BLaER1 (cell line): ENCODE measurements at regions not wholly inside any gene's neighbourhood (a gene's known extent, or its start where the extent isn't known, plus 50 kb on each side); places are given as distances from the start of the nearest gene placed in this dataset.

ENCODE experiments used
- H3K27ac ChIP-seq: shearing (Covaris generic); formaldehyde crosslinking; 2 replicates; pipeline ENCODE4 v1.8.1; 2022
- H3K27me3 ChIP-seq: shearing (Covaris generic); formaldehyde crosslinking; 2 replicates; pipeline ENCODE4 v1.8.1; 2022
- H3K36me3 ChIP-seq: shearing (Covaris generic); formaldehyde crosslinking; 2 replicates; pipeline ENCODE4 v1.8.1; 2022
- H3K4me1 ChIP-seq: shearing (Covaris generic); formaldehyde crosslinking; 2 replicates; pipeline ENCODE4 v1.8.1; 2022
- H3K4me2 ChIP-seq: shearing (Covaris generic); formaldehyde crosslinking; 2 replicates; pipeline ENCODE4 v1.8.1; 2022
- H3K4me3 ChIP-seq: shearing (Covaris generic); formaldehyde crosslinking; 2 replicates; pipeline ENCODE4 v1.8.1; 2022
- H3K9ac ChIP-seq: shearing (Covaris generic); formaldehyde crosslinking; 2 replicates; pipeline ENCODE4 v1.8.1; 2022
- H3K9me3 ChIP-seq: shearing (Covaris generic); formaldehyde crosslinking; 2 replicates; pipeline ENCODE4 v1.8.1; 2022
- H4K20me1 ChIP-seq: shearing (Covaris generic); formaldehyde crosslinking; 2 replicates; pipeline ENCODE4 v1.8.1; 2022
- Cebpa-rat ChIP-seq: shearing (Covaris generic); IDR thresholded peaks from 2 replicates; pipeline ENCODE4 v1.8.1; 2022

- Histone ChIP-seq H3K27ac (no peak overlapping the region), H3K4me1 (peaks cover 31% of the 10 kb centered on the region), H3K27me3 (no peaks in the 10 kb centered on the region), H3K4me3 (no peak overlapping the region), H3K9ac (no peak overlapping the region), H4K20me1 (no peaks in the 10 kb centered on the region), H3K9me3 (no peaks in the 10 kb centered on the region), H3K36me3 (no peaks in the 10 kb centered on the region), H3K4me2 (no peak overlapping the region)
- TF ChIP-seq Cebpa-rat = no peak
These were observed 97.0 kb upstream of the PTPRM start for GRCh38 chr18:7470101-7470500.

- Histone ChIP-seq H3K27me3 (no peaks in the 10 kb centered on the region), H3K27ac (no peak overlapping the region), H3K4me2 (no peak overlapping the region), H3K4me1 (peaks cover 31% of the 10 kb centered on the region), H3K36me3 (no peaks in the 10 kb centered on the region), H4K20me1 (no peaks in the 10 kb centered on the region), H3K9me3 (no peaks in the 10 kb centered on the region), H3K9ac (no peak overlapping the region), H3K4me3 (no peak overlapping the region)
- TF ChIP-seq Cebpa-rat = no peak
These were observed 96.6 kb upstream of the PTPRM start for GRCh38 chr18:7470503-7470902.

DNA sequence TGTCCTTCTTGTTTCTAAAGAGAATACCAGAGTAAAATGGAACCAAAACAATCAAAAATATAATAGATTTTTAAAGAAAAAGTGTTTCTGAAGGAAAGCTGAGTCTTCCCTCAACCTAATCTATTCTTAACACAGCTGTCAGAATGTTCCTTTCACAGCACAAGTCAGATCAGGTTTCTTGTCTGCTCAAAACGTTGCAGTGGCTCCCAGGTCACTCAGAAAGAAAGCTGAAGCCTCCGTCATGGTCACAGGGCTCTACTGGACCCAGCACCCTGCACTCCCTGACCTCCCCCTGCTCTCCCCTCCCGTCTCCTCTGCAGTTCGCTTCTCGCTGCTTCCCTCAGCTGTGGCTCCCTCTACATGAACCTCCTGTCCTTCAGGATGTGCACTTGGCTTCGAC is 90.7 kb upstream of the PTPRM start:
- H3K9ac ChIP-seq = no peak overlapping the region
- H3K27me3 ChIP-seq = no peaks in the 10 kb centered on the region
- no peaks in the 10 kb centered on the region for H3K4me1 ChIP-seq
- no peaks in the 10 kb centered on the region for H3K9me3 ChIP-seq
- H3K4me2 ChIP-seq = no peak overlapping the region
- no peak for TF ChIP-seq Cebpa-rat
- no peaks in the 10 kb centered on the region for H3K36me3 ChIP-seq
- no peaks in the 10 kb centered on the region for H4K20me1 ChIP-seq
- H3K27ac ChIP-seq = no peak overlapping the region
- no peak overlapping the region for H3K4me3 ChIP-seq

- TF ChIP-seq Cebpa-rat = no peak
- no peaks in the 10 kb centered on the region for H4K20me1 ChIP-seq
- no peaks in the 10 kb centered on the region for H3K27me3 ChIP-seq
- H3K4me3 ChIP-seq = no peak overlapping the region
- H3K27ac ChIP-seq = no peak overlapping the region
- no peak overlapping the region for H3K9ac ChIP-seq
- no peak overlapping the region for H3K4me2 ChIP-seq
- peaks cover 8% of the 10 kb centered on the region for H3K4me1 ChIP-seq
- H3K9me3 ChIP-seq = no peaks in the 10 kb centered on the region
- H3K36me3 ChIP-seq = no peaks in the 10 kb centered on the region
These were observed 87.4 kb upstream of the PTPRM start for GRCh38 chr18:7479756-7480155.

- no peaks in the 10 kb centered on the region for H3K27me3 ChIP-seq
- no peaks in the 10 kb centered on the region for H3K36me3 ChIP-seq
- H3K4me1 ChIP-seq = peaks cover 19% of the 10 kb centered on the region
- H3K4me2 ChIP-seq = no peak overlapping the region
- H3K27ac ChIP-seq = no peak overlapping the region
- H3K4me3 ChIP-seq = no peak overlapping the region
- no peaks in the 10 kb centered on the region for H3K9me3 ChIP-seq
- H4K20me1 ChIP-seq = no peaks in the 10 kb centered on the region
- H3K9ac ChIP-seq = no peak overlapping the region
- no peak for TF ChIP-seq Cebpa-rat
These were observed 86.2 kb upstream of the PTPRM start for GRCh38 chr18:7480879-7481278.

DNA sequence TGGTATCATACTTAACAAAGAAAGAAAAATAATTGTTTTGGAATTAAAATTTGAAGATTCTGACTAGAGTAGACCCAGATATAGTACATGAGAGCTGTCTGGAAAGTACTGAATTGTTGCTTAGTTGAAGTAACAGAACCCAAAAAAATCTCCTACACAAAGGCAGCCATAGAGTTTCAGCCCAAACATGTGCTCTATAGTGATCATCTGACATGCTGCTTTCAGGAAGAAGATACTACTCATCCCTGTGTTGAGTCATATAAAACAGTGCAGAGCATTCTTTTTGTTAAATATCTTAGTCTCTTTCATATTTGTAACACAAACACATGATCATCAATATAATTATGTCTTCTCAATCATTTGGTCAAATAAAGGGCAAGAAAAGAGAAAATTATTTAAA is 84.8 kb upstream of the PTPRM start:
- Histone ChIP-seq H3K9ac (no peak overlapping the region), H3K27ac (no peak overlapping the region), H3K4me3 (no peak overlapping the region), H3K9me3 (no peaks in the 10 kb centered on the region), H3K36me3 (no peaks in the 10 kb centered on the region), H4K20me1 (no peaks in the 10 kb centered on the region), H3K27me3 (no peaks in the 10 kb centered on the region), H3K4me2 (no peak overlapping the region), H3K4me1 (peaks cover 20% of the 10 kb centered on the region)
- TF ChIP-seq Cebpa-rat = no peak

DNA sequence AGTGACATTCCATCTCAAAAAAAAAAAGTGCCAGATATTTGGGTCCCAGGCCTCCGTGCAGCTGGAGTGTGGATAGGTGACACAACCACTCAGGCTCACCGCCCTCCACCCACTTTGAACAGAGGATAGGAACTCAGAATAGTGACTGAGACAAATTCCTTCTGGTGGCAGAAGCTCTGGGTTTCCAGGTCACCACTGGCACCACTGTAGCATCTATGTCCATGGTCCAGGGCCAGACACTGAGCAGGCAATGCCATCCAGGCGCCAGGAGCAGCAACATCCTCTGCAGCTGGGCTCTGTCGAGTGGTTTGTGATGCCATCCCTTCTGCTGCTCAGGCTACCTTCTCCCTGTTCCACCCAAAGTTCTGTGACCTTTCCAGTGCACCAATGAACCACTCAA is 81.5 kb upstream of the PTPRM start:
- Histone ChIP-seq H3K4me3 (no peak overlapping the region), H3K9ac (no peak overlapping the region), H3K36me3 (no peaks in the 10 kb centered on the region), H3K27me3 (no peaks in the 10 kb centered on the region), H3K4me2 (peak overlapping the region; percentile 39), H3K27ac (no peak overlapping the region), H3K4me1 (peaks cover 20% of the 10 kb centered on the region), H4K20me1 (no peaks in the 10 kb centered on the region), H3K9me3 (no peaks in the 10 kb centered on the region)
- no peak for TF ChIP-seq Cebpa-rat

DNA sequence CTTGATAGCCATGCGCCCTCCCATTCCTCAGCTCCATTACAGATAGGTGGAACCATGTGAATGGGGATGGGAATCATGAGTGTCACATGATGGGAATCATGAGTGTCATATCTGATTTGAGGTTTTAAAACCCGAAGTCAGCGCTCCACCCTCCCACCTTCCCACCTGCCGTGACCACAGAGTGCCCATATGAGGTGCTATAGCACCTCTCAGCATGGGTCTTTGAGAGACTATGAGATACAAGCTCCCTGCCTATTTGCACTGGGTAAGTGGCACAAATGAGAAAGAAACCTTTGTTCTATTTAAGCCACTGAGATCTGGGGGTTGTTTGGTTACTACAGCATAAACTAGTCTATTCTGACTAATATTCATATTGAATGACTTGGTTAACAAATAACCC is 78.5 kb upstream of the PTPRM start:
- Histone ChIP-seq H3K4me3 (no peak overlapping the region), H3K27me3 (no peaks in the 10 kb centered on the region), H3K4me1 (peaks cover 20% of the 10 kb centered on the region), H3K4me2 (no peak overlapping the region), H3K9me3 (no peaks in the 10 kb centered on the region), H3K9ac (no peak overlapping the region), H3K36me3 (no peaks in the 10 kb centered on the region), H3K27ac (no peak overlapping the region), H4K20me1 (no peaks in the 10 kb centered on the region)
- TF ChIP-seq Cebpa-rat = no peak

GRCh38 chr18:7490104-7490503 is 77.0 kb upstream of the PTPRM start:
- no peak for TF ChIP-seq Cebpa-rat
- no peaks in the 10 kb centered on the region for H3K36me3 ChIP-seq
- H3K4me3 ChIP-seq = no peak overlapping the region
- H4K20me1 ChIP-seq = no peaks in the 10 kb centered on the region
- no peaks in the 10 kb centered on the region for H3K27me3 ChIP-seq
- no peak overlapping the region for H3K9ac ChIP-seq
- no peaks in the 10 kb centered on the region for H3K9me3 ChIP-seq
- peaks cover 9% of the 10 kb centered on the region for H3K4me1 ChIP-seq
- H3K4me2 ChIP-seq = no peak overlapping the region
- no peak overlapping the region for H3K27ac ChIP-seq

GRCh38 chr18:7492385-7492784 is 74.7 kb upstream of the PTPRM start:
- no peak overlapping the region for H3K4me3 ChIP-seq
- no peak overlapping the region for H3K9ac ChIP-seq
- H3K27me3 ChIP-seq = no peaks in the 10 kb centered on the region
- H4K20me1 ChIP-seq = no peaks in the 10 kb centered on the region
- no peaks in the 10 kb centered on the region for H3K9me3 ChIP-seq
- TF ChIP-seq Cebpa-rat = no peak
- H3K4me1 ChIP-seq = no peaks in the 10 kb centered on the region
- no peak overlapping the region for H3K4me2 ChIP-seq
- no peaks in the 10 kb centered on the region for H3K36me3 ChIP-seq
- H3K27ac ChIP-seq = no peak overlapping the region

DNA sequence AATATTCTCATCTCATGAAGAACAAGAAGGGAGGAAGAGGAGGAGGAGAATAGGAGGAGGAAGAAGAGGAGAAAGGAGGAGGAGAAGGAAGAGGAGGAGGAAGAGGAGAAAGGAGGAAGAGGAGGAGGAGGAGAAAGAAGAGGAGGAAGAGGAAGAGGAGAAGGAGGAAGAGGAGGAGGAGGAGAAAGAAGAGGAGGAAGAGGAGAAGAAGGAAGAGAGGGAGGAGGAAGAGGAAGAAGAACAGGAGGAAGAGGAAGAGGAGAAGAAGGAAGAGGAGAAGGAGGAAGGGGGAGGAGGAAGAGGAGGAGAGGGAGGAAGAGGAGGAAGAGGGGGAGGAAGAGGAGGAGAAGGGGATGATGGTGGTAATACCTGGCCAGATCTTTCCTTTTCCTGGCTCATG is 70.0 kb upstream of the PTPRM start:
- H3K9me3 ChIP-seq = no peaks in the 10 kb centered on the region
- no peaks in the 10 kb centered on the region for H4K20me1 ChIP-seq
- no peak overlapping the region for H3K4me3 ChIP-seq
- no peaks in the 10 kb centered on the region for H3K27me3 ChIP-seq
- TF ChIP-seq Cebpa-rat = no peak
- H3K4me1 ChIP-seq = no peaks in the 10 kb centered on the region
- no peak overlapping the region for H3K27ac ChIP-seq
- H3K36me3 ChIP-seq = no peaks in the 10 kb centered on the region
- H3K4me2 ChIP-seq = no peak overlapping the region
- no peak overlapping the region for H3K9ac ChIP-seq
